Heart right ventricle (tissue), 16 donors: ENCODE measurements at regions not wholly inside any gene's neighbourhood (a gene's known extent, or its start where the extent isn't known, plus 50 kb on each side); places are given as distances from the start of the nearest gene placed in this dataset.
A peak's percentile ranks its signal among the peaks of the same experiment; 100 is the strongest.

ENCODE experiments used
- ATAC-seq, 8 donors: fragments of 200-7000 bp; cut with Tn5 transposase; one replicate each; pipeline ENCODE4 v1.9.1; 2020; ENCODE audit warnings: mild to moderate bottlenecking in 8 of 8, moderate library complexity in 8 of 8, moderate number of reproducible peaks in 1 of 8
- DNase-seq, 2 donors: peaks; one replicate each; pipeline ENCODE4 v3.0.0-alpha.2; 2020
- H3K27ac ChIP-seq, 10 donors: fragments of 200-600 bp; sonication (generic) in 2 of 10; one replicate each; pipeline versions ENCODE4 v1.5.0 to v1.8.0; 2020 to 2022; ENCODE audit warnings: mild to moderate bottlenecking in 3 of 10
- H3K27me3 ChIP-seq, 7 donors: fragments of 200-600 bp; one replicate each; pipeline ENCODE4 v1.8.0; 2021 to 2022; ENCODE audit warnings: mild to moderate bottlenecking in 2 of 7
- H3K36me3 ChIP-seq, 9 donors: fragments of 200-600 bp; sonication (generic) in 1 of 9; one replicate each; pipeline versions ENCODE4 v1.5.0 to v1.8.0; 2020 to 2022; ENCODE audit warnings: mild to moderate bottlenecking in 2 of 9
- H3K4me1 ChIP-seq, 9 donors: fragments of 200-600 bp; sonication (generic) in 1 of 9; one replicate each; pipeline versions ENCODE4 v1.5.0 to v1.8.0; 2020 to 2022; ENCODE audit warnings: mild to moderate bottlenecking in 4 of 9
- H3K4me3 ChIP-seq, 10 donors: fragments of 200-600 bp; sonication (generic) in 2 of 10; one replicate each; pipeline versions ENCODE4 v1.5.0 to v1.8.0; 2020 to 2022; ENCODE audit warnings: mild to moderate bottlenecking in 7 of 10, moderate library complexity in 2 of 10
- H3K9me3 ChIP-seq, 11 donors: fragments of 200-600 bp in 10 of 11; sonication (generic) in 2 of 11; one replicate each; pipeline versions ENCODE4 v1.5.0 to v1.8.0; 2013 to 2022; ENCODE audit warnings: mild to moderate bottlenecking in 2 of 11, control low read depth in 1 of 11, moderate library complexity in 1 of 11
- CTCF ChIP-seq, 9 donors: fragments of 200-600 bp; sonication (generic) in 2 of 9; IDR thresholded peaks; one replicate each; pipeline versions ENCODE4 v1.5.0 to v1.8.0; 2021 to 2022; ENCODE audit warnings: antibody characterized with exemption in 9 of 9, mild to moderate bottlenecking in 5 of 9, moderate library complexity in 1 of 9
- WGBS, 2 donors: extraction: QIAGEN DNeasy Blood & Tissue Kit; methylation state at CpG; one replicate each; pipeline ENCODE4 v1.1.7; 2013; ENCODE audit warnings: inconsistent platforms in 1 of 2; 5-methylcytosine and 5-hydroxymethylcytosine counted together
- intact Hi-C, 10 donors: fragments of 100-400 bp; cut with DNase I; formaldehyde crosslinking; loops; one replicate each; pipeline versions ENCODE4 v1.11.1 to v1.14.2; 2022
- donor health status: Arrhythmogenic right ventricular cardiomyopathy.
- donor health status: ischemic (EF 13 %, LVEDD 7.1; RV severe dilation, severe dysfunction).
- donor health status: healthy with polysubstance abuse.
- donor health status: DM: no; HTN: yes; CAD: no.
- donor health status: DM: no; HTN: no; CAD: no.
- donor health status: ischemic (EF 25% LVEDD 6.9; RV normal size, moderate dysfunction).
- donor health status: ischemic (EF 25% LVEDD 5.7; RV mildly dilated, moderate dysfunction).
- donor health status: healthy.
- donor health status: DM: yes; HTN: yes; CAD: no.
- donor health status: Ischemic cardiomyopathy.
- donor health status: ischemic (EF 35%, LVEDD 5.7; RV mildly dilated, moderate dysfunction).
- donor health status: nonischemic (EF 11% LVEDD 7.7; RV severe dilation, severe dysfunction).
- donor health status: DM: yes; HTN: yes; CAD: no.
- donor health status: PGD.
- donor health status: ischemic (EF 29% LVEDD 5.4; RV normal size, mild dysfunction).
- donor health status: nonischemic (EF 23%, LVEDD 6.1; RV moderate dilation, normal function).

DNA sequence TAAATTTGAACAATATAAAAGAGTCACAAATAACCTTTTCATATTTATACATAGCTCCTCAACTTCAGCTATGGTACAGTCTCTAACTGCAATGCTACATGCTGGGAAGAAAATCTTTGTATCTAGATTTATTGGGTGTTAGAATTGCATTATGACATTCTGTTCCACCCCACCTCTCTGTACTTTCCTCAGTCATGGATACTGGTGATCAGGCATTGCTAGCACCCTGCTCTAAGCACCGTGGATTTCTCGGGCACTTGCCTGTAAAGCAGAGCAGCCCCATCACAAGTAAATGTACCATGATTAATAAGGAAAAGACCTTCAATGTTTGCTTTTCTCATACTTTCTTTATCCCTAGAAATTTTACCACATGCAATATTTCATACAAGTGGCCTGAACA is 1028.9 kb upstream of the INTU start:
- Histone ChIP-seq H3K4me1 (no peaks in the 10 kb centered on the region), H3K27me3 (no peaks in the 10 kb centered on the region), H3K4me3 (no peak overlapping the region), H3K36me3 (no peaks in the 10 kb centered on the region), H3K27ac (no peak overlapping the region), H3K9me3 (no peaks in the 10 kb centered on the region)
- no peak for TF ChIP-seq CTCF (IDR thresholded peaks at IDR 0.05)
- 92 to 95% methylated on average over 2 of the region's 2 CpGs for WGBS, 2 donors
- intact Hi-C loops, result loop anchor here in 6 of 10 donors (5.0 to 10.0 kb wide), 3 partner anchors 839 to 1292 kb away; partner anchors contain the start of gene FAT4 (in 5 of the 6)
- no peak for ATAC-seq
- no peak for DNase-seq

- ATAC-seq (no peak), DNase-seq (no peak)
- H3K4me3 ChIP-seq, result no peak overlapping the region
- no peaks in the 10 kb centered on the region for H3K27me3 ChIP-seq
- no peaks in the 10 kb centered on the region for H3K9me3 ChIP-seq
- no peak overlapping the region for H3K27ac ChIP-seq
- H3K4me1 ChIP-seq, result no peaks in the 10 kb centered on the region
- no peaks in the 10 kb centered on the region for H3K36me3 ChIP-seq
- WGBS, 2 donors, result 38 to 54% methylated on average over 3 of the region's 3 CpGs
- intact Hi-C loops, result loop anchor here in 6 of 10 donors (5.0 to 10.0 kb wide), 3 partner anchors 840 to 1292 kb away; partner anchors contain the start of gene FAT4 (in 5 of the 6)
- TF ChIP-seq CTCF (IDR thresholded peaks at IDR 0.05), result peak; percentile 28 to 74 (median 67)
These were observed 1028.4 kb upstream of the INTU start for GRCh38 chr4:126604268-126604867.

- Histone ChIP-seq H3K27me3 (no peaks in the 10 kb centered on the region), H3K4me1 (no peaks in the 10 kb centered on the region), H3K4me3 (no peak overlapping the region), H3K9me3 (no peaks in the 10 kb centered on the region), H3K27ac (no peak overlapping the region), H3K36me3 (no peaks in the 10 kb centered on the region)
- TF ChIP-seq CTCF (IDR thresholded peaks at IDR 0.05), result no peak
- 50 to 55% methylated on average over 1 of the region's 1 CpG for WGBS, 2 donors
- no peak for DNase-seq
- intact Hi-C loops, result loop anchor here in 1 of 10 donors (10.0 kb wide), 1 partner anchor 536 kb away; no protein-coding TSS in a partner anchor
- ATAC-seq, result no peak
These were observed 1021.8 kb upstream of the INTU start for GRCh38 chr4:126610933-126611332.

- Histone ChIP-seq H3K4me3 (no peak overlapping the region), H3K27ac (no peak overlapping the region), H3K36me3 (no peaks in the 10 kb centered on the region), H3K27me3 (no peaks in the 10 kb centered on the region), H3K9me3 (no peaks in the 10 kb centered on the region), H3K4me1 (no peaks in the 10 kb centered on the region)
- intact Hi-C loops, result loop anchor here in 1 of 10 donors (10.0 kb wide), 1 partner anchor 537 kb away; no protein-coding TSS in a partner anchor
- no peak for TF ChIP-seq CTCF (IDR thresholded peaks at IDR 0.05)
- WGBS, 2 donors, result 59 to 61% methylated on average over 4 of the region's 4 CpGs
- ATAC-seq (no peak), DNase-seq (no peak)
These were observed 1020.9 kb upstream of the INTU start for GRCh38 chr4:126611900-126612299.
